Activated CD4-positive, alpha-beta T cell treated with anti-CD3 and anti-CD28 coated beads, Interleukin-2, Interleukin-4, amounts not matched to agents 100 ng/mL and 50 ng/mL, durations not matched to agents 16 hours and 8 hours (primary cell): ENCODE measurements at regions not wholly inside any gene's neighbourhood (a gene's known extent, or its start where the extent isn't known, plus 50 kb on each side); places are given as distances from the start of the nearest gene placed in this dataset.

Experiments
- DNase-seq: peaks from one replicate; pipeline ENCODE4 v3.0.0-alpha.2; 2020; ENCODE audit warnings: low spot score

- no peak for DNase-seq
Measured at GRCh38 chr16:54679531-54679930, 251.1 kb upstream of the IRX5 start.

DNA sequence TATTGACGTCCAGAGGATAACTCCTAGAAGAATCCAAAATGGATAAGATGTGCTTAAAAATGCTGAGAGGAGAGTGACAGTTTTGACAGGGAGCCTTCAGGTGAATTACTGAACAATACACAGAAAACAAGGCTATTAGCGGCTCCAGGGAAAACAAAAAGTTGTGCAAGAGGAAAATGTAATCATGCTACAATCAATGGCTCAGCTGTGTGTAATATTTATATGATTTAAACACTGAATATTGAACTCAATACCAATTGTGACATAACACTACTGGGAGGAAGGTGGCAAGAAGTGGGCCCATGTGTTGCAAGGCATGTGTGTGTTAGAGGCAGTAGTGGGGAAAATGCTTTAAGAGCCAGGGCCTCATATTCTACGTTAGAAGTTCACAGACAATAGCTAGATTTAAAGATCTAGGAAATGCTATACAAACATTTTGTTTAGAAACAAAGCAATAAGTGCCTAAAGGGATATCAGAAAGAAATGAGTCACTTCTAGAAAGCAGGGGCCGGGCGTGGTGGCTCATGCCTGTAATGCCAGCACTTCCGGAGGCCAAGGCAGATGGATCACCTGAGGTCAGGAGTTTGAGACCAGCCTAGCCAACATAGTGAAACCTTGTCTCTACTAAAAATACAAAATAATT is 253.2 kb upstream of the IRX5 start:
- DNase-seq: no peak

DNA sequence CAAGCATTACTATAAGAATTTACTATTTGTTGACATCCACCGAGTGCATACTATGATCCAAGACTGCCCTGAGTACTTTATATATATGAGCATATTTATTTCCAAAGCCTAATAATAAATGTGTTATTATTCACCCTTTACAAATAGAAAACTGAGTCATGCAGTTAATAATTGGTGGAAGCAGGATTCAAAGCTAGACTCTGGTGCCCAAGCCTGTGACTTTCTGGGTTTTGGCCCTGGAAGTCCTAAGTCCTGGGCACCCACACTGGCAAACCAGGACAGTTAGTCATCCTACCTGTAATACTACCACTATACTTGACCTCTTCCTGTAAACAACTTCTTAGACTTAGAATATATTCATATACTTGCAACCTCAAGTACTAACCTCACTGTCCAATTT is 257.4 kb upstream of the IRX5 start:
- DNase-seq: no peak

- DNase-seq: no peak
Measured at GRCh38 chr16:54672500-54672899, 258.2 kb upstream of the IRX5 start.

- DNase-seq: no peak
Measured at GRCh38 chr16:54657709-54658102, 273.0 kb upstream of the IRX5 start.

GRCh38 chr16:54657058-54657708 is 273.5 kb upstream of the IRX5 start:
- DNase-seq: no peak

GRCh38 chr16:54655121-54655590 is 275.5 kb upstream of the IRX5 start:
- no peak for DNase-seq

- DNase-seq: no peak
Measured at GRCh38 chr16:54654429-54654828, 276.2 kb upstream of the IRX5 start.

- DNase-seq: no peak
Measured at GRCh38 chr16:54652201-54652770, 278.4 kb upstream of the IRX5 start.

DNA sequence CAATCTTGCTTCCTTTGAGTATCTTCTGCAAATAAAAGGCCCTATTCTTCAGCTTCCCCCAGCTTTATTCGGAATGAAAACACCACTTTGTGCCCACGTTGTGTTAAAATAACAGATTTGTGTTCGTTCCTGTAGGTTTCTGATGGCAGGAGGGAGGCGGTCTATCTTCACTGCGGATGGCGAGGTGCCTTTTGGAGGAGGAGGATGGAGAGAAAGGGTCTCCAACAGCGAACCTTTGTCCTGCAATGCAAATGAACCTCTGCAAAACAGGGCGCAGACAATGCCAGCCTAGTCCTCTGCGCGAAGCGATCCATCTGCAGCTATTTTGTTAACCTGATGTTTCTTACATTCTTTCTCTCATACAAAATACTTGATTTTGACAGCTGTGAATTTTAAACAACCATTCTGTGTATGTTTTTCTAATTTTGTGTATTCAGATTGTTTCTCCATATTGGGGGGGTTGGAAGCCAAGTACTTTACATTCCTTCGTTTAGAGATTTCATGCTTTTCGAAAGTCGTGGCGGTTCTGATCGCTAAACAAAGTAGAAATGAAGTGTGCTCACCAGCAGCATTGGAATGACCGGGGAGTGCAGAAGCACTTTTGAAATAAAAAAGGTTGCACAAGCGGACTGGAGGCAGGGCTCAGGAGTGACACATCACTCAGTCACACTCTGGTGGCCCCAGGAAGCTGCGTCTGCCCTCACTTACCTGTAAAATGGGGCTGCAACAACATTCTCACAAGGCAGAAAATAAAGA is 279.0 kb upstream of the IRX5 start:
- DNase-seq: no peak

- DNase-seq: no peak
Measured at GRCh38 chr16:54649876-54650275, 280.8 kb upstream of the IRX5 start.

DNA sequence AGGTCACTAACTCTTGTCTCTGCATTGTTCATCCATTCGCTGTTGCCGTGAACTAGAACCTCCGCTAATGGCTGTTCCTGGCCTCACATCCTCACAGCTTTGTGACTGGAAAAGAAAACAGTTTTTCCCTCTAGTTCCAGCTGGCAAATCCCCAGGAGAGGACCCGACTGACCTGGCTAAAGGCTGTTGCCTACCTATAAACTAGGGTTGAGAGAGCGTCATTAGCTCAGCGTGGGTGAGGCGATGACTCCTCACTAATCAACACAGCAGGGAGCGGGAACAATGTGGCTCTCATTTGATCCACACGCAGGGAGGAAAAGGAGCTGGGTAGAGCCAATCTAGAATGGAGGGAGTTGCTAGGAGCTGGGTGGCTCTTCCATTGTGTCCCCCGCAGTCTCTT is 282.1 kb upstream of the IRX5 start:
- DNase-seq: no peak

DNA sequence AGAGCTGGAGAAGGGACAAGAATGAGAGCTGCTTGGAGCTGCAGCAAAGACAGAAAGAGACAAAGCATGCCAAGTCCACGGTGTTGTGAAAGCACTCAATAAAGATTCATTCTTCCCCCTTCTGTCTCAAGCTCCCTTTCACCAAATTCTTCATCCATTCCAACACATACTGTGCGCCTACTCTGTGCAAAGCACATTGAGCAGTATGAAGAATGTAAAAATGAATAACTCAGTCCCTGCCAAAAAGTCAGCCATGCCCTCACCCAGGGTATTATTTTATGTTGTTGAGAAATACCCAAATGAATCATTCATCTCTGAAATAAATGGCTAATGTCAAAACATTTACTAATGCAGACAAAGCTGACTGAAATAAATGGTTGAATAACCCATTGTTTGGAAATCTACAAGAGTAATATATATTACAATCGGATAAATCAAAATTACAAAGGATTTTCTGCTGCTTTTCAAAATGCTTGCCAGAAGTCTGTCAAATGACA is 282.9 kb upstream of the IRX5 start:
- no peak for DNase-seq

DNA sequence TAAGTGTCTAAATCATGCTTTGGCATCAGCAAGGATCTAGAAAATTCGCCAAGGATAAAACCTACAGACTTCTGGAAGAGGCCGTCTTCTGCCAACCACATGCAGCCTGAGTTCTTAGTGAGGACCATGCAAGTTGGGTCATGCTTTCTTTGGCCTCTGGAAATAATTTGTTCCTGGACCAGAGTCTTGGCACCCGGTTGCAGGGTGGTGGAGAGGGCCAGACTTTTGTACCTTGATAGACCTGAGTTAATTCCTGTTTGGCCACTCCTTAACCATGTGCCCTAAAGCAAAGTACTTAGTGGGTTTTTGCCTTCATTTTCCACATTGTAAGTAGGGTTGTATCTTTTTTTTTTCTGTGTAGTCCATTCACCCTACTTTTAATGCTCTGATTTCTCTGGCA is 283.4 kb upstream of the IRX5 start:
- no peak for DNase-seq

- no peak for DNase-seq
Measured at GRCh38 chr16:54645345-54645744, 285.3 kb upstream of the IRX5 start.

- no peak for DNase-seq
Measured at GRCh38 chr16:54636221-54636793, 294.4 kb upstream of the IRX5 start.

DNA sequence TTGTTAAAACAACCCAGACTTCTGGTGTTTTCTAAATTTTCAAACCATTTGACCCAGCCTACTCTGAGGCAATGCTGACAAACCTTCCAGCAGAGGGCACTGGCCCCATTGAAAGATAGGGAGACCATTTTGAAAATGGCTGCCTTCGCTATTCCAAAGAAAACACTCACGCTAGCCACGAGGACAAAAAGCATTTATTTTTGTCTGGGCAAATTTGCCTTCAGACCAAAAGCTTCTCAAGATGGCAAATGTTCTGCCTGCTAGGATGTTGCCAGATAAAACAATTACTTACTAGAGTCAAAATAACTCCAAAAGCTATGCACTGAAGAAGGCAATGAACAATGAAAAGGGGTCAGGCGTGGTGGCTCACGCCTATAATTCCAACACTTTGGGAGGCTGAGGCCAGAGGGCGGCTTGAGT is 296.7 kb upstream of the IRX5 start:
- no peak for DNase-seq

DNA sequence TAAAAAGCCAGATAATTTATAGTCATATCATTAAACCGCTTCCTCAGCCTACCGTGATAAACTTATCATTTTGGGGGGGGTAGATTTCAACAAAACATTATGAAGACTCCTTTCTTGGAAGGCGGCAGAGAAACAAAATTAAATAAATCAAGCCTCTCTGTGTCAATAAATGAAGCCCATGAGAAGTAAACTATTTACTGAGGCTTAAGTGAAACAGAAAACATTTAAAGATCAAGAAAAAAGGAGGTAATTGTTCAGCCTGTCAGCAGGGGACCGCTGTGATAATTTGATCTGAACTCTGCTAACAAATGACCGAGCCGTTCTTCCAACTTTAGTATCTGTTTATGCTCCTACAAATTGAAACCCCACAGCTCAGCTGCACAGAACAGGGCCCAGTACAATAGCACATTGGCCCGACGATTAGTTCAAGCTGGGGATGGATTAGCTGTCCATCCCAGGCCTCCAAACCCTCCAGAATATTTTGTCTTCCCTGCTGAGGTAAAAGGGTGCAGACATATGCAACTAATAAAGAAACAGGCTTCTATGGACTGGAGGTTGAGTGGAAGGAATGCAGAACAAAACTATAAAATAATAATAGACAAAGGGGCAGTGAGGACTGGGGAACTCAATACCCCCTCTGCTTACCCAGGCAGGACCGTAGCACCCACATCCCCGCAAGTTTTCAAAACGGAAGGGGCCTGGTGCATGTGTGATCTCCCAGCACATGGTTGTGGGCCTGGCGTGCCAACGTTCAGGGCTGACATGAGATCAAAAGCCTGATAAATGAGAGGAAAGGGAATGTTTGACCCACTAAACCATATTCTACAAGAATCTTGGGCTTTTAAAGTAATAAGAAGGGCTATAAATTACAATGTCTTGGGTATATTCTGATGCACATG is 298.1 kb upstream of the IRX5 start:
- DNase-seq: no peak

GRCh38 chr16:54631782-54632181 is 298.9 kb upstream of the IRX5 start:
- DNase-seq: no peak

GRCh38 chr16:54630284-54630967 is 300.2 kb upstream of the IRX5 start:
- no peak for DNase-seq
